COLO668 (cell line): ENCODE measurements at regions not wholly inside any gene's neighbourhood (a gene's known extent, or its start where the extent isn't known, plus 50 kb on each side); places are given as distances from the start of the nearest gene placed in this dataset.
"Not testable (repeated sequence)": the region's sequence is repeated elsewhere in the genome, so short reads cannot be mapped to it uniquely, and the experiment has no call there.

Experiments used
- DNase-seq: peaks from one replicate; lab custom pipeline; 2025; ENCODE audit not compliant: unreplicated experiment; lab: John Stamatoyannopoulos, UW

- DNase-seq: no peak
These were observed 140.3 kb upstream of the SULF2 start for GRCh38 chr20:47925593-47925992.

GRCh38 chr20:47922269-47922668 is 137.0 kb upstream of the SULF2 start:
- DNase-seq: no peak

GRCh38 chr20:47921829-47922228 is 136.5 kb upstream of the SULF2 start:
- DNase-seq: not testable (repeated sequence)

- no peak for DNase-seq
These were observed 136.1 kb upstream of the SULF2 start for GRCh38 chr20:47921408-47921807.

- DNase-seq: no peak
These were observed 132.3 kb upstream of the SULF2 start for GRCh38 chr20:47917549-47918070.

GRCh38 chr20:47915495-47915894 is 130.2 kb upstream of the SULF2 start:
- DNase-seq: no peak

- no peak for DNase-seq
These were observed 129.5 kb upstream of the SULF2 start for GRCh38 chr20:47914792-47915191.

- DNase-seq: not testable (repeated sequence)
These were observed 127.7 kb upstream of the SULF2 start for GRCh38 chr20:47912786-47913501.

GRCh38 chr20:47912165-47912564 is 126.9 kb upstream of the SULF2 start:
- not testable (repeated sequence) for DNase-seq

- DNase-seq: not testable (repeated sequence)
These were observed 124.6 kb upstream of the SULF2 start for GRCh38 chr20:47909696-47910369.

GRCh38 chr20:47908361-47909035 is 123.2 kb upstream of the SULF2 start:
- DNase-seq: not testable (repeated sequence)

GRCh38 chr20:47907951-47908350 is 122.7 kb upstream of the SULF2 start:
- not testable (repeated sequence) for DNase-seq

- no peak for DNase-seq
These were observed 121.9 kb upstream of the SULF2 start for GRCh38 chr20:47907031-47907675.

- DNase-seq: no peak
These were observed 121.0 kb upstream of the SULF2 start for GRCh38 chr20:47906348-47906660.

GRCh38 chr20:47905628-47906347 is 120.5 kb upstream of the SULF2 start:
- no peak for DNase-seq

GRCh38 chr20:47903009-47903408 is 117.7 kb upstream of the SULF2 start:
- not testable (repeated sequence) for DNase-seq

GRCh38 chr20:47899313-47899712 is 114.0 kb upstream of the SULF2 start:
- not testable (repeated sequence) for DNase-seq

- no peak for DNase-seq
These were observed 112.2 kb upstream of the SULF2 start for GRCh38 chr20:47897461-47897860.

GRCh38 chr20:47892681-47893080 is 107.4 kb upstream of the SULF2 start:
- not testable (repeated sequence) for DNase-seq

GRCh38 chr20:47890708-47891107 is 105.4 kb upstream of the SULF2 start:
- DNase-seq: not testable (repeated sequence)

GRCh38 chr20:47889751-47890150 is 104.5 kb upstream of the SULF2 start:
- DNase-seq: not testable (repeated sequence)
